ENCODE measurements at regions not wholly inside any gene's neighbourhood (a gene's known extent, or its start where the extent isn't known, plus 50 kb on each side); places are given as distances from the start of the nearest gene placed in this dataset.

DNA sequence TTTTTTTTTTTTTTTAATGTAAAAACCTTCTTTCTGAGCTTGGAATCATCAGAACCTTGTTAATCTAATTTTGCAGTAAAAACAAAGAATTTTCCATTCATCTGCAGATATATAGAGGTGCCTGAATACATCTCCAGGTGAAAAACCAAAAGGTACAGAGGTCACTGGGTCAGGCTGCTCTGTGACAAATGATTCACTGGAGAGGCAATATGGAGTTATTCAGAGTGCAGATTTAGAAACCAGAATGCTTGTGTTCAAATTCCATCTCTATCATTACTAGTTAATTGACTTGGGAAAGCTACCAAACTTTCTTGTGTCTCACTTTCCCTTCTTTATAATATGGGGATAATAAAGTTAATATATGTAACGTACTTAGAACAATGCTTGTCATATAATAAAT is 51.5 kb upstream of the C1orf53 start:
- no peaks in the 10 kb centered on the region for H3K27me3 ChIP-seq (ENCODE audit: control insufficient read depth, insufficient read depth, low read length)
- no peaks in the 10 kb centered on the region for H3K36me3 ChIP-seq (ENCODE audit: control insufficient read depth, insufficient read depth, low read length)
- no peak for DNase-seq (ENCODE audit: low read depth)
- TF ChIP-seq CTCF (IDR thresholded peaks at IDR 0.05; ENCODE audit: insufficient read depth, low read depth, low read length) = no peak
- ChIA-PET POLR2A (interaction anchor here (0.6 kb wide), 1 partner anchor 56 kb away, joined by 8 read pairs; no protein-coding TSS in a partner anchor), CTCF (interaction anchor here (0.7 kb wide), 1 partner anchor 63 kb away, joined by 3 read pairs; no protein-coding TSS in a partner anchor)
- no peak overlapping the region for H3K4me3 ChIP-seq (ENCODE audit: low read depth, low read length)

- CTCF ChIA-PET = no interaction called here
- Histone ChIP-seq H3K36me3 (ENCODE audit: control insufficient read depth, insufficient read depth, low read length) (no peaks in the 10 kb centered on the region), H3K4me3 (ENCODE audit: low read depth, low read length) (no peak overlapping the region), H3K27me3 (ENCODE audit: control insufficient read depth, insufficient read depth, low read length) (no peaks in the 10 kb centered on the region)
- no peak for DNase-seq (ENCODE audit: low read depth)
- POLR2A ChIA-PET = no interaction called here
- no peak for TF ChIP-seq CTCF (IDR thresholded peaks at IDR 0.05; ENCODE audit: insufficient read depth, low read depth, low read length)
Measured at GRCh38 chr1:197850042-197850441, 52.4 kb upstream of the C1orf53 start.

DNA sequence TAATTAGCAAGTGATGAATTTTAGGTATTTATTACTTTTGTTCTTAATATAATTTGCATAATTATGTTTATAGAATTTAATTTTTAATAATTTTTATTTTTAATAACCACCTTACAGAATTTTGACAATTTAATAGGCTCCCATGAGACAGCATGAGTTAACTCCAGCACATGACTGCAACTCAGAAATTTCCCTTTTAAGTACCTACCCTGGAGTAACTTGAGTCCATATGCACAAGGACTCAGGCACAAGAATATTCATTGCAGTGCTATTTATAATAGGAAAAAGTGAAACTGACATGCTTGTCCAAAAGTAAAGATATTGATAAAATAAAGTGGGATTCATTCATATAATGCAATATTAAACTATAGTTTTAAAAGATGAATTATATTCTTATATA is 54.1 kb upstream of the C1orf53 start:
- ChIA-PET CTCF (interaction anchor here (0.6 kb wide), 1 partner anchor 100 kb away, joined by 3 read pairs; no protein-coding TSS in a partner anchor), POLR2A (no interaction called here)
- Histone ChIP-seq H3K27me3 (ENCODE audit: control insufficient read depth, insufficient read depth, low read length) (no peaks in the 10 kb centered on the region), H3K4me3 (ENCODE audit: low read depth, low read length) (no peak overlapping the region), H3K36me3 (ENCODE audit: control insufficient read depth, insufficient read depth, low read length) (no peaks in the 10 kb centered on the region)
- TF ChIP-seq CTCF (IDR thresholded peaks at IDR 0.05; ENCODE audit: insufficient read depth, low read depth, low read length) = no peak
- no peak for DNase-seq (ENCODE audit: low read depth)

GRCh38 chr1:197845886-197846285 is 56.5 kb upstream of the C1orf53 start:
- no peak for DNase-seq (ENCODE audit: low read depth)
- no peaks in the 10 kb centered on the region for H3K27me3 ChIP-seq (ENCODE audit: control insufficient read depth, insufficient read depth, low read length)
- H3K36me3 ChIP-seq (ENCODE audit: control insufficient read depth, insufficient read depth, low read length) = no peaks in the 10 kb centered on the region
- H3K4me3 ChIP-seq (ENCODE audit: low read depth, low read length) = no peak overlapping the region
- no peak for TF ChIP-seq CTCF (IDR thresholded peaks at IDR 0.05; ENCODE audit: insufficient read depth, low read depth, low read length)
- POLR2A ChIA-PET = no interaction called here
- CTCF ChIA-PET = interaction anchor here (1.6 kb wide), 1 partner anchor 23 kb away, joined by 8 read pairs; no protein-coding TSS in a partner anchor

DNA sequence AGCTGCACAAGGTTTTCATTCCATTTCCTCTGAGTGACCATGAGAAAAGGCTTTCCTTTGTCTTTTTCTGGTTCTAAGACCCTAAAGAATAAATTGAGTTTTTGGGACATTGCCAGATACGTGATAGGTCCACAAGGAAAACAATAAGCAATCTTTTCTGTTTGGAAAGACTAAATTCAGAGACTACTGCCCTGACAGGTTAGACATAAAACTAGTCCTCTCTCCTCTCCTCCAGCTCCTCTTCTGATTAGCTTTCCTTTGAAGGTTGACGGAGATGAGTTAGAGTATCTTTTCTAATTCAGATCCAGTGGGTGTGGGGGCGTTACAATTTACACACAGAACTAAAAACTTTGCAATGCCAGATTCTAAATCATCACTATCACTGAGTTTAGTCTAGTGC is 57.8 kb upstream of the C1orf53 start:
- Histone ChIP-seq H3K36me3 (ENCODE audit: control insufficient read depth, insufficient read depth, low read length) (no peaks in the 10 kb centered on the region), H3K4me3 (ENCODE audit: low read depth, low read length) (no peak overlapping the region), H3K27me3 (ENCODE audit: control insufficient read depth, insufficient read depth, low read length) (no peaks in the 10 kb centered on the region)
- ChIA-PET POLR2A (no interaction called here), CTCF (interaction anchor here (1.0 to 1.6 kb wide), 2 partner anchors 13 to 24 kb away, joined by 3 to 8 read pairs; no protein-coding TSS in a partner anchor)
- TF ChIP-seq CTCF (IDR thresholded peaks at IDR 0.05; ENCODE audit: insufficient read depth, low read depth, low read length) = no peak
- DNase-seq (ENCODE audit: low read depth) = no peak

Data from BJ (cell line).